ENCODE measurements at regions not wholly inside any gene's neighbourhood (a gene's known extent, or its start where the extent isn't known, plus 50 kb on each side); places are given as distances from the start of the nearest gene placed in this dataset.

GRCh38 chr15:95113041-95113440 is 881.7 kb downstream of the MCTP2 start:
- Histone ChIP-seq H3K27me3 (no peaks in the 10 kb centered on the region), H3K4me1 (peaks cover 4% of the 10 kb centered on the region; the same call in 1 of the 2 replicates), H3K4me3 (no peak overlapping the region), H3K36me3 (no peaks in the 10 kb centered on the region), H3K9me3 (replicated peaks) (no peaks in the 10 kb centered on the region), H3K27ac (no peak overlapping the region)
- no peak for DNase-seq

GRCh38 chr15:95119041-95119610 is 887.8 kb downstream of the MCTP2 start:
- DNase-seq, result no peak
- no peak overlapping the region for H3K4me3 ChIP-seq
- peaks cover 2% of the 10 kb centered on the region; the same call in 1 of the 2 replicates for H3K4me1 ChIP-seq
- no peaks in the 10 kb centered on the region for H3K9me3 ChIP-seq (replicated peaks)
- no peaks in the 10 kb centered on the region for H3K27me3 ChIP-seq
- H3K36me3 ChIP-seq, result no peaks in the 10 kb centered on the region
- H3K27ac ChIP-seq, result no peak overlapping the region

GRCh38 chr15:95120595-95120994 is 889.2 kb downstream of the MCTP2 start:
- Histone ChIP-seq H3K36me3 (no peaks in the 10 kb centered on the region), H3K9me3 (replicated peaks) (no peaks in the 10 kb centered on the region), H3K4me1 (no peaks in the 10 kb centered on the region), H3K27me3 (no peaks in the 10 kb centered on the region), H3K4me3 (no peak overlapping the region), H3K27ac (no peak overlapping the region)
- DNase-seq, result no peak

- H3K4me3 ChIP-seq, result no peak overlapping the region
- no peaks in the 10 kb centered on the region for H3K36me3 ChIP-seq
- H3K9me3 ChIP-seq (replicated peaks), result no peaks in the 10 kb centered on the region
- no peaks in the 10 kb centered on the region for H3K4me1 ChIP-seq
- H3K27me3 ChIP-seq, result no peaks in the 10 kb centered on the region
- H3K27ac ChIP-seq, result no peak overlapping the region
- DNase-seq, result no peak
Measured at GRCh38 chr15:95121191-95121590, 889.8 kb downstream of the MCTP2 start.

GRCh38 chr15:95125803-95126202 is 894.4 kb downstream of the MCTP2 start:
- Histone ChIP-seq H3K27me3 (no peaks in the 10 kb centered on the region), H3K36me3 (no peaks in the 10 kb centered on the region), H3K4me1 (peaks cover 13% of the 10 kb centered on the region), H3K4me3 (no peak overlapping the region), H3K27ac (no peak overlapping the region), H3K9me3 (replicated peaks) (no peaks in the 10 kb centered on the region)
- DNase-seq, result no peak

- peaks cover 13% of the 10 kb centered on the region for H3K4me1 ChIP-seq
- H3K27me3 ChIP-seq, result no peaks in the 10 kb centered on the region
- H3K4me3 ChIP-seq, result no peak overlapping the region
- H3K36me3 ChIP-seq, result no peaks in the 10 kb centered on the region
- no peaks in the 10 kb centered on the region for H3K9me3 ChIP-seq (replicated peaks)
- no peak overlapping the region for H3K27ac ChIP-seq
- DNase-seq, result peak in 1 of 2 experiments; percentile 61
Measured at GRCh38 chr15:95127356-95127755, 896.0 kb downstream of the MCTP2 start.

- no peak for DNase-seq
Measured at GRCh38 chr15:95129574-95129973, 898.2 kb downstream of the MCTP2 start.

GRCh38 chr15:95131131-95131556 is 899.8 kb downstream of the MCTP2 start:
- no peak overlapping the region for H3K27ac ChIP-seq
- peaks cover 17% of the 10 kb centered on the region for H3K4me1 ChIP-seq
- H3K27me3 ChIP-seq, result no peaks in the 10 kb centered on the region
- H3K9me3 ChIP-seq (replicated peaks), result no peaks in the 10 kb centered on the region
- DNase-seq, result no peak
- no peak overlapping the region for H3K4me3 ChIP-seq
- no peaks in the 10 kb centered on the region for H3K36me3 ChIP-seq

More at GRCh38 chr15:95129574-95129973, 898.2 kb downstream of the MCTP2 start:
- H3K9me3 ChIP-seq (replicated peaks), result no peaks in the 10 kb centered on the region
- H3K27ac ChIP-seq, result no peak overlapping the region
- H3K36me3 ChIP-seq, result no peaks in the 10 kb centered on the region
- peaks cover 17% of the 10 kb centered on the region for H3K4me1 ChIP-seq
- H3K27me3 ChIP-seq, result no peaks in the 10 kb centered on the region
- H3K4me3 ChIP-seq, result no peak overlapping the region

GRCh38 chr15:95132774-95133173 is 901.4 kb downstream of the MCTP2 start:
- no peak overlapping the region for H3K4me3 ChIP-seq
- H3K9me3 ChIP-seq (replicated peaks), result no peaks in the 10 kb centered on the region
- no peak overlapping the region for H3K27ac ChIP-seq
- no peaks in the 10 kb centered on the region for H3K36me3 ChIP-seq
- H3K4me1 ChIP-seq, result peaks cover 5% of the 10 kb centered on the region
- DNase-seq, result no peak
- H3K27me3 ChIP-seq, result no peaks in the 10 kb centered on the region

- Histone ChIP-seq H3K4me1 (peaks cover 4% of the 10 kb centered on the region; the same call in 1 of the 2 replicates), H3K27me3 (no peaks in the 10 kb centered on the region), H3K36me3 (no peaks in the 10 kb centered on the region), H3K4me3 (no peak overlapping the region), H3K9me3 (replicated peaks) (no peaks in the 10 kb centered on the region), H3K27ac (no peak overlapping the region)
- no peak for DNase-seq
Measured at GRCh38 chr15:95134431-95135110, 903.2 kb downstream of the MCTP2 start.

GRCh38 chr15:95138604-95139270 is 907.4 kb downstream of the MCTP2 start:
- H3K27ac ChIP-seq, result no peak overlapping the region
- H3K9me3 ChIP-seq (replicated peaks), result no peaks in the 10 kb centered on the region

GRCh38 chr15:95141486-95141885 is 910.1 kb downstream of the MCTP2 start:
- no peak for DNase-seq
- no peak overlapping the region for H3K4me3 ChIP-seq
- H3K27ac ChIP-seq, result no peak overlapping the region
- no peaks in the 10 kb centered on the region for H3K27me3 ChIP-seq
- H3K4me1 ChIP-seq, result no peaks in the 10 kb centered on the region
- H3K36me3 ChIP-seq, result 0 out of 2 replicates have a peak, but pooled peaks cover 2% of the 10 kb centered on the region
- no peaks in the 10 kb centered on the region for H3K9me3 ChIP-seq (replicated peaks)

More at GRCh38 chr15:95138604-95139270, 907.4 kb downstream of the MCTP2 start:
- no peaks in the 10 kb centered on the region for H3K4me1 ChIP-seq
- no peak for DNase-seq
- H3K36me3 ChIP-seq, result 0 out of 2 replicates have a peak, but pooled peaks cover under 1% of the 10 kb centered on the region
- H3K4me3 ChIP-seq, result no peak overlapping the region
- H3K27me3 ChIP-seq, result no peaks in the 10 kb centered on the region

GRCh38 chr15:95142531-95142930 is 911.2 kb downstream of the MCTP2 start:
- no peaks in the 10 kb centered on the region for H3K27me3 ChIP-seq
- H3K9me3 ChIP-seq (replicated peaks), result no peaks in the 10 kb centered on the region
- DNase-seq, result no peak
- no peak overlapping the region for H3K4me3 ChIP-seq
- no peaks in the 10 kb centered on the region for H3K4me1 ChIP-seq
- H3K27ac ChIP-seq, result no peak overlapping the region
- H3K36me3 ChIP-seq, result 0 out of 2 replicates have a peak, but pooled peaks cover 2% of the 10 kb centered on the region

GRCh38 chr15:95146481-95146880 is 915.1 kb downstream of the MCTP2 start:
- H3K27me3 ChIP-seq, result no peaks in the 10 kb centered on the region
- H3K9me3 ChIP-seq (replicated peaks), result no peaks in the 10 kb centered on the region
- no peak overlapping the region for H3K4me3 ChIP-seq
- no peak overlapping the region for H3K27ac ChIP-seq
- no peaks in the 10 kb centered on the region for H3K4me1 ChIP-seq
- no peak for DNase-seq
- 0 out of 2 replicates have a peak, but pooled peaks cover 2% of the 10 kb centered on the region for H3K36me3 ChIP-seq

- H3K9me3 ChIP-seq (replicated peaks), result peaks cover under 1% of the 10 kb centered on the region; the same call in 1 of the 2 replicates
- H3K4me1 ChIP-seq, result no peaks in the 10 kb centered on the region
- DNase-seq, result no peak
- H3K27me3 ChIP-seq, result no peaks in the 10 kb centered on the region
- H3K27ac ChIP-seq, result no peak overlapping the region
- no peak overlapping the region for H3K4me3 ChIP-seq
- H3K36me3 ChIP-seq, result 0 out of 2 replicates have a peak, but pooled peaks cover 2% of the 10 kb centered on the region
Measured at GRCh38 chr15:95148183-95148582, 916.8 kb downstream of the MCTP2 start.
